Mucosa of descending colon (tissue), 3 donors: ENCODE measurements at regions not wholly inside any gene's neighbourhood (a gene's known extent, or its start where the extent isn't known, plus 50 kb on each side); places are given as distances from the start of the nearest gene placed in this dataset.

Experiments used
- ATAC-seq: fragments of 200-7000 bp; cut with Tn5 transposase; one replicate; pipeline ENCODE4 v1.9.1; 2020; ENCODE audit warnings: mild to moderate bottlenecking, moderate library complexity
- DNase-seq, 3 donors: peaks; one replicate each; pipeline ENCODE4 v3.0.0-alpha.2; 2020
- H3K36me3 ChIP-seq: fragments of 200-600 bp; one replicate; pipeline ENCODE4 v1.8.0; 2021; ENCODE audit warnings: low read depth, mild to moderate bottlenecking
- H3K4me1 ChIP-seq: fragments of 200-600 bp; one replicate; pipeline ENCODE4 v1.8.0; 2021; ENCODE audit warnings: low read depth, mild to moderate bottlenecking
- H3K4me3 ChIP-seq: fragments of 200-600 bp; one replicate; pipeline ENCODE4 v1.8.0; 2021; ENCODE audit warnings: mild to moderate bottlenecking
- H3K9me3 ChIP-seq: fragments of 200-600 bp; one replicate; pipeline ENCODE4 v1.8.0; 2021; ENCODE audit warnings: mild to moderate bottlenecking
- intact Hi-C, 2 donors: fragments of 100-400 bp; cut with DNase I in 1 of 2; cut with micrococcal nuclease in 1 of 2; formaldehyde crosslinking; loops; one replicate each; pipeline versions ENCODE4 v1.11.0 to v1.11.1; 2022; cut with DNase I, micrococcal nuclease
- TF ChIP-seq, protein P1 (sequence below): fragments of 200-600 bp; IDR thresholded peaks from one replicate; pipeline ENCODE4 v1.8.0; 2022; ENCODE audit warnings: antibody characterized with exemption, mild to moderate bottlenecking
- donor health status: DM: no; HTN: no; CAD: no; lungs with moderate emphysema.
- donor health status: DM: no; HTN: no; CAD: no.
- donor health status: DM: no; HTN: yes; CAD: no.

DNA sequence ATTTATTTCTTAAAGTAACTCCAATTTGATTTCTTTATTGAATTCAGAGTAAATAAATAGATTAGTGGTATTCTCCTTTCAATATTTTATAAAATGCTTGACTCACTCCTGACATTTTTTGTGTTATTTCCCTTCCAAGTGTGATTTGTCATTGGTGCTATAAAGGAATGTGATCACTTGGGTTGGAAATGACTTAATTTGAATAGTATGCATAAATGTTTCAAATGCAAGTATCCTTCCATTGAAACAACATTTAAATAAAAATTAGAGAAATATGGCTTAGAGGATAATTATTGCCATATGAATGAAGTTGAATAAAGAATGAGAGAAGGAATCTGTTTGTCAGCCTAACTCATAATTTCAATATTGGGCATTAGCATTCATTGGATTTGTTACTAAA, 182.7 kb downstream of the PABPC4L start:
- DNase-seq (no peak), ATAC-seq (no peak)
- no peaks in the 10 kb centered on the region for H3K9me3 ChIP-seq
- TF ChIP-seq, protein P1, sequence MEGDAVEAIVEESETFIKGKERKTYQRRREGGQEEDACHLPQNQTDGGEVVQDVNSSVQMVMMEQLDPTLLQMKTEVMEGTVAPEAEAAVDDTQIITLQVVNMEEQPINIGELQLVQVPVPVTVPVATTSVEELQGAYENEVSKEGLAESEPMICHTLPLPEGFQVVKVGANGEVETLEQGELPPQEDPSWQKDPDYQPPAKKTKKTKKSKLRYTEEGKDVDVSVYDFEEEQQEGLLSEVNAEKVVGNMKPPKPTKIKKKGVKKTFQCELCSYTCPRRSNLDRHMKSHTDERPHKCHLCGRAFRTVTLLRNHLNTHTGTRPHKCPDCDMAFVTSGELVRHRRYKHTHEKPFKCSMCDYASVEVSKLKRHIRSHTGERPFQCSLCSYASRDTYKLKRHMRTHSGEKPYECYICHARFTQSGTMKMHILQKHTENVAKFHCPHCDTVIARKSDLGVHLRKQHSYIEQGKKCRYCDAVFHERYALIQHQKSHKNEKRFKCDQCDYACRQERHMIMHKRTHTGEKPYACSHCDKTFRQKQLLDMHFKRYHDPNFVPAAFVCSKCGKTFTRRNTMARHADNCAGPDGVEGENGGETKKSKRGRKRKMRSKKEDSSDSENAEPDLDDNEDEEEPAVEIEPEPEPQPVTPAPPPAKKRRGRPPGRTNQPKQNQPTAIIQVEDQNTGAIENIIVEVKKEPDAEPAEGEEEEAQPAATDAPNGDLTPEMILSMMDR = no peak
- H3K4me3 ChIP-seq = no peak overlapping the region
- intact Hi-C loops = no loop called here
- no peaks in the 10 kb centered on the region for H3K36me3 ChIP-seq
- no peaks in the 10 kb centered on the region for H3K4me1 ChIP-seq

DNA sequence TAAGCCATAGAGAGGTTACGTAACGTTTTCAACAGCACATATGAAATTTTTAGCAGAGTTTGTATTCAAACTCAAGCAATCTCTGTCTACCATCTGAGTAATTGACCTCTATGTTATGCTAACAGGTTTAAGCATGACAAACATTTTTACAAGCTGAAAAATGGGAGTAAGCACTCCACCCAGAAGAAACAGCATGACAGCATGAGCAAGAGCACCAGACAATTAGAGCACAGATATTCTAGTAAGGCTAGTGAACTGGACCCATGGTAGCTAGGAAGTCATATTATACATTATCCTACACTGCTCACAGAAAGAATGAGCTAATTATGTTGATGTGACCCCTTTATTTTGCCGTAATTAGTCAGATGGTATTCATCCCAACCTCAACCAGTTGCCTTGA, 200.5 kb downstream of the PABPC4L start:
- intact Hi-C loops = no loop called here
- no peak overlapping the region for H3K4me3 ChIP-seq
- no peak for ATAC-seq
- TF ChIP-seq, protein P1 = no peak
- no peaks in the 10 kb centered on the region for H3K9me3 ChIP-seq
- no peaks in the 10 kb centered on the region for H3K36me3 ChIP-seq
- DNase-seq = no peak
- H3K4me1 ChIP-seq = no peaks in the 10 kb centered on the region

DNA sequence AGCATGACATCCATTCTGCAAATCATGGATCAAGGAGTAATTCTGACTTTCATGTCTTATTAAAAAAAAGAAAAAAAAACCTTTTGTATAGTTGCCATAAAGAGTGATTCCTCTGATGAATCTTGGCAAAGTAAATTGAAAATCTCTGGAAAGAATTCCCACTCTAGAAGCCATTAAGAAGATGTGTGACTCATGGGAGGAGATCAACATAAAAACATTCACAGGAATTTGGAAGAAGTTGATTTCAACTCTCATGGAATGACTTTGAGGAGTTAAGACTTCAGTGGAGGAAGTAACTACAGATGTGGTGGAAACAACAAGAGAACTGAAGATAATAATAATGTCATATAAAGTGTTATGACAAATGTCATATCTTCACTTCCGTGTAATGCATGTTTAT, 204.2 kb downstream of the PABPC4L start:
- intact Hi-C loops = no loop called here
- TF ChIP-seq, protein P1 = no peak
- Histone ChIP-seq H3K4me3 (no peak overlapping the region), H3K36me3 (no peaks in the 10 kb centered on the region), H3K9me3 (no peaks in the 10 kb centered on the region), H3K4me1 (no peaks in the 10 kb centered on the region)
- ATAC-seq (no peak), DNase-seq (no peak)

DNA sequence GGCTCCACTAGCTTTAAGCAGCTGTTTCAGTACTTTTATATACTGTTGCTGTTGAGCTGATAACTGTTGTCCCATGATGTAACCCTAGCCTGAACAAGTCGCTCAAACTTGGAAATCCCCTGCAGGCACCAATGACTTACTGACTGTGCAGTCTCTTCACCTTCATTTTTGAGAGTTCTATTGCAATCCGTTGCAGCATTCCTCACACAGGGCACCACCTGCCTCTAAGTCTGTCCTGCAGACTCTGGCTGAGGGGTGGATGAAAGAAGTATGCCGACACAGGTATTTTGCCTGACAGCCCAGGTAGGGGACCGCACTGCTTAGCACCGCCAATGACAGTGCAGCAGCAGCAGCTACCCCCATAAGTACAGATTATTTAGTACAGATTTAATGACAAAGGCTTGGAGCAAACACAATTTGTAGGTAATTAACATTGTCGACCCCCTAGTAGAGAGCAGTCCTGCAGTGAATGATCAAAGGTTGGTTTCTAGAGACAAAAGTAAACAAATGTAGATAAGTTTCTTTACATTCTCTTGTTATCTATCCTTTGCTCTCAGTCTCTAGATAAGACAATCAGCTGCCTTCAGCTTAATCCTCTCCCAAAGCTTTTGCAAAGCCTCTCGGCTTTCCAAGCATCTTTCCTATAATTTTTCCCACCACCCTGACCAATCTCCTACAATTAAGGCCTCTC, 205.0 kb downstream of the PABPC4L start:
- ATAC-seq = no peak
- Histone ChIP-seq H3K9me3 (no peaks in the 10 kb centered on the region), H3K4me3 (no peak overlapping the region), H3K4me1 (no peaks in the 10 kb centered on the region), H3K36me3 (no peaks in the 10 kb centered on the region)
- intact Hi-C loops = no loop called here
- DNase-seq = no peak
- TF ChIP-seq, protein P1 = no peak

DNA sequence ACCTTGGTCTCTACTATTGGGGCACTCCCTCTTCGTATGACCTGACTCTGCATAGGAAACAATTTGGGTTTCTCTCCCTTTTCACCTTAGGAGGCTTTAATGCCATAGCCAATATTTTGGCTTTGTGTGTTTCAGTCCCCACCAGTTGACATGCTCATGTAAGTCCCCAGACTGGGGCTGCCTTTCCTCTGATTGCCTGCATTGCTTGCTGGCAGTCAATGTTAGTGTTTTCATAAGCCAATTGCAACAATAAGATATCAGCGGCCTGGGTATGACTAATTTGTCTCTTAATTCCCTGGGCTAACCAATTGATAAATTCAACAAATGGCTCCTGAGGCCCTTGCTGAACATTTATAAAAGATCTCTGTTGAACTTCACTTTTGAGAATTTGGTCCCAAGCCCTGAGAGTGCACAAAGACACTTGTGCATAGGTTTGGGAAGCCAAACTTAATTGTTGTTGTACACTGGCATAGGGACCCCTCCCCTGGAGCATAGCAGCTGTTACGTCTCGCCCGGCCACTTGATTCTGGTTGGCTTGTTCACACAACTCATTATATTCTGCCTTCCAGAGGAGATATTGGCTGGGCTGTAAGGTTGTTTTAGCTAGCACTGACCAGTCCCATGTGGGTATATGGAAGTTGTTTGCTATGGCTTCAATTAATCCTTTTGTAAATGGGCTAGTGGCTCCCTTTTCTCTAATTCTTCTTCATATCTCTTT, 206.2 kb downstream of the PABPC4L start:
- DNase-seq (no peak), ATAC-seq (no peak)
- intact Hi-C loops = no loop called here
- Histone ChIP-seq H3K9me3 (peaks cover 5% of the 10 kb centered on the region), H3K4me1 (no peaks in the 10 kb centered on the region), H3K4me3 (no peak overlapping the region), H3K36me3 (no peaks in the 10 kb centered on the region)
- TF ChIP-seq, protein P1 = no peak
